ENCODE measurements at regions not wholly inside any gene's neighbourhood (a gene's known extent, or its start where the extent isn't known, plus 50 kb on each side); places are given as distances from the start of the nearest gene placed in this dataset.

DNA sequence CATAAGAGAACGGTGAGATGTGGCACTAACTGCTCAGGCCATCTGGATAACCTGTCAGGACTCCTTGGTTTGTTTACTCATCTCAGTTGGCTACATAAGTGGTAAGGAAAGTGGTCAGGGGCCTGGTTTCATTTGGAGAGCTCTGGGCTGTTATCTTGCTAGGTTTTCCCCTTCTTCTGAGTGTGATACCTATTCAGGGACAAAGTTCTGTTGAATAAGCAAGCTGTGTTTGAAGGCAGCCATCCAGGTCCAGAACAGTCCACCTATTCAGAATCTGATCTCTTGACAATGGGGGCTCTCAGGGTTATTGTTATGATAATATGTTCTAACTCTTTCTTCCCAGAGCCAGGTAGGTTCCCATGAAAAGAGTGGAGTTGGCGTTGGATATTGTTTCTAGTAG is 194.9 kb downstream of the PAH start:
- TF ChIP-seq POLR2AphosphoS5 (IDR thresholded peaks at IDR 0.05) (no peak), CTCF (IDR thresholded peaks at IDR 0.05 in 8 of 11, conservative IDR thresholded peaks at IDR 0.05 in 3 of 11) (no peak), POLR2A (IDR thresholded peaks at IDR 0.05) (no peak)
